Suprapubic skin (tissue), 4 donors: ENCODE measurements at regions not wholly inside any gene's neighbourhood (a gene's known extent, or its start where the extent isn't known, plus 50 kb on each side); places are given as distances from the start of the nearest gene placed in this dataset.

Experiments used
- DNase-seq, 2 donors: peaks; one replicate each; pipeline ENCODE4 v3.0.0-alpha.2; 2019; ENCODE audit warnings: low spot score in 2 of 2
- H3K27ac ChIP-seq: fragments of 200-600 bp; sonication (generic); one replicate; pipeline ENCODE4 v1.5.1; 2019
- H3K27me3 ChIP-seq: fragments of 200-600 bp; sonication (generic); one replicate; pipeline ENCODE4 v1.5.1; 2019
- H3K36me3 ChIP-seq: fragments of 200-600 bp; sonication (generic); one replicate; pipeline ENCODE4 v1.5.1; 2019
- H3K4me1 ChIP-seq: fragments of 200-600 bp; sonication (generic); one replicate; pipeline ENCODE4 v1.5.1; 2019
- H3K4me3 ChIP-seq: fragments of 200-600 bp; sonication (generic); one replicate; pipeline ENCODE4 v1.5.1; 2019; ENCODE audit warnings: mild to moderate bottlenecking
- H3K9me3 ChIP-seq: fragments of 200-600 bp; sonication (generic); one replicate; pipeline ENCODE4 v1.5.1; 2019
- EP300 ChIP-seq: sonication (generic); formaldehyde crosslinking; IDR thresholded peaks from one replicate; pipeline ENCODE4 v1.6.1; 2017; ENCODE audit warnings: antibody characterized with exemption
- POLR2A ChIP-seq, 2 donors: fragments of 450-650 bp; IDR thresholded peaks; one replicate each; pipeline ENCODE4 v1.6.1; 2017; ENCODE audit warnings: antibody characterized with exemption in 2 of 2, mild to moderate bottlenecking in 2 of 2, moderate library complexity in 2 of 2
- POLR2AphosphoS5 ChIP-seq, 3 donors: sonication (generic); formaldehyde crosslinking; IDR thresholded peaks; one replicate each; pipeline ENCODE4 v1.6.1; 2017; ENCODE audit warnings: antibody characterized with exemption in 3 of 3
- WGBS: methylation state at CpG from one replicate; pipeline ENCODE4 v1.1.5; 2018; 5-methylcytosine and 5-hydroxymethylcytosine counted together
- TF ChIP-seq, protein P1 (sequence below), 2 donors: fragments of 200-600 bp in 1 of 2; fragments of 450-650 bp in 1 of 2; sonication (generic) in 1 of 2; IDR thresholded peaks; one replicate each; pipeline ENCODE4 v1.5.1; 2016 to 2019; ENCODE audit warnings: antibody characterized with exemption in 2 of 2, mild to moderate bottlenecking in 1 of 2, moderate library complexity in 1 of 2

DNA sequence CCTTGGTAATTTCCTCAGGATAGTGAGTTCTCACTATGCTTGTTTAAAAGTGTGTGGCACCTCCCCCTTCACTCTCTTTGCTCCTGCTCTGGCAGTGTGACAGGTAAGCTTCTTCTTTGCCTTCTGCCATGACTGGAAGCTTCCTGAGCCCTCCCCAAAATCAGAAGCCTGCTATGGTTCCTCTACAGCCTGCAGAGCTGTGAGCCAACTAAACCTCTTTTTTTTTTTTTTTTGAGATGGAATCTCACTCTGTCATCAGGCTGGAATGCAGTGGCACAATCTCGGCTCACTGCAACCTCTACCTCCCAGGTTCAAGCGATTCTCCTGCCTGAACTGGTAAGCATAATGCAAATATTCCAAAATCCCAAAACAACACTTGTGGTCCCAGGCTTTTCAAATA lies 80.0 kb downstream of the SOWAHC start:
- H3K4me3 ChIP-seq: no peak overlapping the region
- 40% methylated on average over 2 of the region's 2 CpGs for WGBS
- DNase-seq: peak in 1 of 2 donors; percentile 16
- peaks cover 63% of the 10 kb centered on the region for H3K4me1 ChIP-seq
- no peaks in the 10 kb centered on the region for H3K9me3 ChIP-seq
- H3K36me3 ChIP-seq: no peaks in the 10 kb centered on the region
- peak overlapping the region; percentile 90 for H3K27ac ChIP-seq
- H3K27me3 ChIP-seq: no peaks in the 10 kb centered on the region
- TF ChIP-seq EP300 (no peak), POLR2A (IDR thresholded peaks at IDR 0.05) (no peak), POLR2AphosphoS5 (IDR thresholded peaks at IDR 0.05) (no peak)
- TF ChIP-seq, protein P1, sequence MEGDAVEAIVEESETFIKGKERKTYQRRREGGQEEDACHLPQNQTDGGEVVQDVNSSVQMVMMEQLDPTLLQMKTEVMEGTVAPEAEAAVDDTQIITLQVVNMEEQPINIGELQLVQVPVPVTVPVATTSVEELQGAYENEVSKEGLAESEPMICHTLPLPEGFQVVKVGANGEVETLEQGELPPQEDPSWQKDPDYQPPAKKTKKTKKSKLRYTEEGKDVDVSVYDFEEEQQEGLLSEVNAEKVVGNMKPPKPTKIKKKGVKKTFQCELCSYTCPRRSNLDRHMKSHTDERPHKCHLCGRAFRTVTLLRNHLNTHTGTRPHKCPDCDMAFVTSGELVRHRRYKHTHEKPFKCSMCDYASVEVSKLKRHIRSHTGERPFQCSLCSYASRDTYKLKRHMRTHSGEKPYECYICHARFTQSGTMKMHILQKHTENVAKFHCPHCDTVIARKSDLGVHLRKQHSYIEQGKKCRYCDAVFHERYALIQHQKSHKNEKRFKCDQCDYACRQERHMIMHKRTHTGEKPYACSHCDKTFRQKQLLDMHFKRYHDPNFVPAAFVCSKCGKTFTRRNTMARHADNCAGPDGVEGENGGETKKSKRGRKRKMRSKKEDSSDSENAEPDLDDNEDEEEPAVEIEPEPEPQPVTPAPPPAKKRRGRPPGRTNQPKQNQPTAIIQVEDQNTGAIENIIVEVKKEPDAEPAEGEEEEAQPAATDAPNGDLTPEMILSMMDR (IDR thresholded peaks at IDR 0.05): no peak

DNA sequence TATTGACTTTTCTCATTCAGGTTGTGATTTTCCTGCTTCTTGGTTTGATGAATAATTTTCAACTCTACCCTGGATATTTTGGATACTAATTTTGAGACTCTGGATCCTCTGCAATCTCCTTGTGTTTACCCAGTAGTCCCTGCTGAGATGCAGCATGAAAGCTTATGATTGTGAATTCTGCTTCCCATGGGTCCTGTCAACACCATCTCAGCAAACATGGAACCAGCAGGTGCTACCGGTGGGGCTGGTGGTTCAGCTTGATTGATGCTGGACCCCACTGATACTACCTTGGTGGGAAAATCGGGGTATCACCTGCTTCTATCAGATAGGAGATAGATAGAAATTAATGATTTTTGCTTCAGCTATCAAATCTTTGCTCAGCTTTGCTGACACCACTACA lies 81.1 kb downstream of the SOWAHC start:
- no peak for DNase-seq
- no peaks in the 10 kb centered on the region for H3K9me3 ChIP-seq
- H3K27me3 ChIP-seq: no peaks in the 10 kb centered on the region
- peak overlapping the region; percentile 90 for H3K27ac ChIP-seq
- H3K36me3 ChIP-seq: no peaks in the 10 kb centered on the region
- H3K4me1 ChIP-seq: peaks cover 61% of the 10 kb centered on the region
- 72% methylated on average over 2 of the region's 2 CpGs for WGBS
- TF ChIP-seq, protein P1 (IDR thresholded peaks at IDR 0.05): no peak
- no peak for TF ChIP-seq POLR2AphosphoS5 (IDR thresholded peaks at IDR 0.05)
- TF ChIP-seq POLR2A (IDR thresholded peaks at IDR 0.05): no peak
- no peak for TF ChIP-seq EP300
- H3K4me3 ChIP-seq: no peak overlapping the region

DNA sequence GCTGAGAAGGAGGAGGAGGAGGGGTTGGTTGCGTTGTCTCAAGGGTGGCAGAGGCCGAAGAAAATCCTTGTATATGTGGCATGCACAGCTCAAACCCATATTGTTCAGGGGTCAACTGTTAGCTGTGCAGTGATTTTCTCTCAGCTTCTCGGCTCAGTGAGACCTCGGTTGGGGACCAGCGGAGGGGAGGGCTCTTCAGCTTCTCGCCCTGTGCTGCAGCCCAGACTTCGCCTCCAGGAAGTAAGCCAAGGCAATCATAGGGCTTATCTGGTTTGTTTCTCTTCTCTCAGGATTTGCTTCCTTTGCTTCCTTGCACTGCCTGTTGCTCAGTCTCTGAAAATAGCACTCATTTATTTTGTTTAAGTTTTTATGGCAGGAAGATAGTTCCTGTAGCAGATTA lies 85.5 kb downstream of the SOWAHC start:
- TF ChIP-seq EP300: no peak
- no peak for TF ChIP-seq POLR2AphosphoS5 (IDR thresholded peaks at IDR 0.05)
- TF ChIP-seq, protein P1 (IDR thresholded peaks at IDR 0.05): no peak
- TF ChIP-seq POLR2A (IDR thresholded peaks at IDR 0.05): no peak
- 30% methylated on average over 6 of the region's 7 CpGs for WGBS
- H3K27ac ChIP-seq: peak overlapping the region; percentile 84
- no peaks in the 10 kb centered on the region for H3K27me3 ChIP-seq
- H3K36me3 ChIP-seq: no peaks in the 10 kb centered on the region
- H3K9me3 ChIP-seq: no peaks in the 10 kb centered on the region
- H3K4me3 ChIP-seq: no peak overlapping the region
- DNase-seq: no peak
- peaks cover 56% of the 10 kb centered on the region for H3K4me1 ChIP-seq

- Histone ChIP-seq H3K4me3 (no peak overlapping the region), H3K27me3 (no peaks in the 10 kb centered on the region), H3K4me1 (peaks cover 45% of the 10 kb centered on the region), H3K36me3 (no peaks in the 10 kb centered on the region), H3K27ac (peak overlapping the region; percentile 84), H3K9me3 (no peaks in the 10 kb centered on the region)
- no peak for DNase-seq
- WGBS: 85% methylated on average over 11 of the region's 11 CpGs
- TF ChIP-seq, protein P1 (IDR thresholded peaks at IDR 0.05): no peak
- TF ChIP-seq EP300 (no peak), POLR2A (IDR thresholded peaks at IDR 0.05) (no peak), POLR2AphosphoS5 (IDR thresholded peaks at IDR 0.05) (no peak)
These were observed 86.6 kb downstream of the SOWAHC start for GRCh38 chr2:109700680-109701274.

DNA sequence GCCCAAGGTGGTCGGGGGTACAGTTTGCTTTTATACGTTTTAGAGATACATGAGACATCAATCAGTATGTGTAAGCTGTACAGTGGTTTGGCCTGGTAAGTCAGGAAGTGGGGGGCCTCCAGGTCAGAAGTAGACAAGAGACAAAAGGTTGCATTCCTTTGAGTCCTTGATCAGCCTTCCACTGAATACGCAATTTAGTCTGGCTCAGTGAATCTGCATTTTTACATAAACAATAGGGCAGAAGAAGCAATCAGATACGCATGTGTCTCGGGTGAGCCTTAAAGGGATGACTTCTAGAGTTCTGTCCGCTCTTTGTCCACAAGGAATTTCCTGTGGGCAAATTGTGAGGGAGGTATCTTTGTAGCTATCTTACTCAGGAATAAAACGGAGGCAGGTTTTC lies 87.2 kb downstream of the SOWAHC start:
- Histone ChIP-seq H3K9me3 (no peaks in the 10 kb centered on the region), H3K36me3 (no peaks in the 10 kb centered on the region), H3K4me1 (peaks cover 45% of the 10 kb centered on the region), H3K27me3 (no peaks in the 10 kb centered on the region), H3K27ac (peak overlapping the region; percentile 84), H3K4me3 (no peak overlapping the region)
- TF ChIP-seq POLR2A (IDR thresholded peaks at IDR 0.05): no peak
- TF ChIP-seq, protein P1 (IDR thresholded peaks at IDR 0.05): no peak
- TF ChIP-seq POLR2AphosphoS5 (IDR thresholded peaks at IDR 0.05): no peak
- TF ChIP-seq EP300: no peak
- 72% methylated on average over 7 of the region's 7 CpGs for WGBS
- no peak for DNase-seq
